ENCODE measurements at regions not wholly inside any gene's neighbourhood (a gene's known extent, or its start where the extent isn't known, plus 50 kb on each side); places are given as distances from the start of the nearest gene placed in this dataset.
A peak's percentile ranks its signal among the peaks of the same experiment; 100 is the strongest.

GRCh38 chr1:177833631-177834030 is 136.2 kb downstream of the SEC16B start:
- no peak overlapping the region for H4K91ac ChIP-seq (ENCODE audit: low read length)
- no peak overlapping the region for H4K8ac ChIP-seq (ENCODE audit: low read length)
- H2BK120ac ChIP-seq (ENCODE audit: low read depth, low read length) = no peak overlapping the region
- H3K18ac ChIP-seq (ENCODE audit: low read depth in 1 of 2, low read length in 2 of 2) = no peak overlapping the region
- no peak overlapping the region for H2AK5ac ChIP-seq (ENCODE audit: low read length, severe bottlenecking)
- H3K27me3 ChIP-seq (ENCODE audit: control insufficient read depth in 1 of 2, insufficient read depth in 1 of 2, low read length in 2 of 2) = peaks cover 5 to 13% of the 10 kb centered on the region in 2 experiments
- 56% methylated on average over 3 of the region's 3 CpGs for WGBS
- H2BK5ac ChIP-seq (ENCODE audit: low read depth, low read length, poor library complexity, severe bottlenecking) = no peak overlapping the region
- DNase-seq = no peak
- no peak overlapping the region for H3K4me3 ChIP-seq (ENCODE audit: insufficient read depth in 1 of 2, low read depth in 1 of 2, low read length in 2 of 2)
- H2BK15ac ChIP-seq (ENCODE audit: low read depth, poor library complexity, severe bottlenecking) = no peak overlapping the region
- no peak overlapping the region for H3K23ac ChIP-seq (ENCODE audit: low read length in 2 of 2)
- no peaks in the 10 kb centered on the region for H3K36me3 ChIP-seq (ENCODE audit: control insufficient read depth in 1 of 2, insufficient read depth in 2 of 2, low read depth in 1 of 2, low read length in 2 of 2)
- no peaks in the 10 kb centered on the region for H3K9me3 ChIP-seq (ENCODE audit: control insufficient read depth, low read length)
- no peak overlapping the region for H2AFZ ChIP-seq (ENCODE audit: low read depth, low read length)
- H3K4me1 ChIP-seq (ENCODE audit: control insufficient read depth, insufficient read depth, low read depth, low read length) = no peaks in the 10 kb centered on the region
- no peak overlapping the region for H3K9ac ChIP-seq (ENCODE audit: low read length)
- H3K14ac ChIP-seq (ENCODE audit: low read length in 2 of 2) = no peak overlapping the region
- no peaks in the 10 kb centered on the region for H3K79me1 ChIP-seq (replicated peaks; ENCODE audit: low read length, poor library complexity, severe bottlenecking)
- no peak overlapping the region for H3K27ac ChIP-seq (ENCODE audit: low read length, poor library complexity, severe bottlenecking)
- no peak overlapping the region for H3K4me2 ChIP-seq (ENCODE audit: low read length, poor library complexity, severe bottlenecking)
- H3K4ac ChIP-seq (ENCODE audit: low read depth in 1 of 2, low read length in 2 of 2) = no peak overlapping the region
- H2BK12ac ChIP-seq (ENCODE audit: low read length in 2 of 2) = no peak overlapping the region

GRCh38 chr1:177830531-177831135 is 139.2 kb downstream of the SEC16B start:
- Histone ChIP-seq H3K27me3 (ENCODE audit: control insufficient read depth in 1 of 2, insufficient read depth in 1 of 2, low read length in 2 of 2) (peaks cover 5 to 8% of the 10 kb centered on the region in 2 experiments), H3K14ac (ENCODE audit: low read length in 2 of 2) (no peak overlapping the region), H3K4me2 (ENCODE audit: low read length, poor library complexity, severe bottlenecking) (no peak overlapping the region), H2BK5ac (ENCODE audit: low read depth, low read length, poor library complexity, severe bottlenecking) (no peak overlapping the region), H3K4me3 (ENCODE audit: insufficient read depth in 1 of 2, low read depth in 1 of 2, low read length in 2 of 2) (no peak overlapping the region), H4K91ac (ENCODE audit: low read length) (no peak overlapping the region), H3K36me3 (ENCODE audit: control insufficient read depth in 1 of 2, insufficient read depth in 2 of 2, low read depth in 1 of 2, low read length in 2 of 2) (no peaks in the 10 kb centered on the region), H3K79me1 (replicated peaks; ENCODE audit: low read length, poor library complexity, severe bottlenecking) (no peaks in the 10 kb centered on the region), H2BK15ac (ENCODE audit: low read depth, poor library complexity, severe bottlenecking) (no peak overlapping the region), H2BK12ac (ENCODE audit: low read length in 2 of 2) (no peak overlapping the region), H2AK5ac (ENCODE audit: low read length, severe bottlenecking) (no peak overlapping the region), H3K9ac (ENCODE audit: low read length) (no peak overlapping the region), H3K18ac (ENCODE audit: low read depth in 1 of 2, low read length in 2 of 2) (no peak overlapping the region), H2BK120ac (ENCODE audit: low read depth, low read length) (no peak overlapping the region), H3K4me1 (ENCODE audit: control insufficient read depth, insufficient read depth, low read depth, low read length) (no peaks in the 10 kb centered on the region), H3K9me3 (ENCODE audit: control insufficient read depth, low read length) (no peaks in the 10 kb centered on the region), H3K27ac (ENCODE audit: low read length, poor library complexity, severe bottlenecking) (no peak overlapping the region), H4K8ac (ENCODE audit: low read length) (no peak overlapping the region), H3K23ac (ENCODE audit: low read length in 2 of 2) (no peak overlapping the region), H3K4ac (ENCODE audit: low read depth in 1 of 2, low read length in 2 of 2) (no peak overlapping the region), H2AFZ (ENCODE audit: low read depth, low read length) (no peak overlapping the region)
- WGBS = 86% methylated on average over 4 of the region's 4 CpGs
- no peak for DNase-seq

- Histone ChIP-seq H3K23ac (ENCODE audit: low read length in 2 of 2) (no peak overlapping the region), H2BK15ac (ENCODE audit: low read depth, poor library complexity, severe bottlenecking) (peak overlapping the region; percentile 16), H3K4me2 (ENCODE audit: low read length, poor library complexity, severe bottlenecking) (no peak overlapping the region), H3K27me3 (ENCODE audit: control insufficient read depth in 1 of 2, insufficient read depth in 1 of 2, low read length in 2 of 2) (peaks cover 18 to 40% of the 10 kb centered on the region in 2 experiments), H3K36me3 (ENCODE audit: control insufficient read depth in 1 of 2, insufficient read depth in 2 of 2, low read depth in 1 of 2, low read length in 2 of 2) (no peaks in the 10 kb centered on the region), H3K9ac (ENCODE audit: low read length) (no peak overlapping the region), H3K4ac (ENCODE audit: low read depth in 1 of 2, low read length in 2 of 2) (no peak overlapping the region), H3K4me3 (ENCODE audit: insufficient read depth in 1 of 2, low read depth in 1 of 2, low read length in 2 of 2) (no peak overlapping the region), H4K8ac (ENCODE audit: low read length) (no peak overlapping the region), H2BK120ac (ENCODE audit: low read depth, low read length) (no peak overlapping the region), H2AK5ac (ENCODE audit: low read length, severe bottlenecking) (no peak overlapping the region), H3K14ac (ENCODE audit: low read length in 2 of 2) (no peak overlapping the region), H2AFZ (ENCODE audit: low read depth, low read length) (no peak overlapping the region), H2BK5ac (ENCODE audit: low read depth, low read length, poor library complexity, severe bottlenecking) (no peak overlapping the region), H3K9me3 (ENCODE audit: control insufficient read depth, low read length) (no peaks in the 10 kb centered on the region), H3K27ac (ENCODE audit: low read length, poor library complexity, severe bottlenecking) (no peak overlapping the region), H3K4me1 (ENCODE audit: control insufficient read depth, insufficient read depth, low read depth, low read length) (no peaks in the 10 kb centered on the region), H3K18ac (ENCODE audit: low read depth in 1 of 2, low read length in 2 of 2) (no peak overlapping the region), H2BK12ac (ENCODE audit: low read length in 2 of 2) (no peak overlapping the region), H3K79me1 (replicated peaks; ENCODE audit: low read length, poor library complexity, severe bottlenecking) (no peaks in the 10 kb centered on the region), H4K91ac (ENCODE audit: low read length) (no peak overlapping the region)
- no peak for DNase-seq
- 78% methylated on average over 6 of the region's 6 CpGs for WGBS
Measured at GRCh38 chr1:177825276-177825901, 144.5 kb downstream of the SEC16B start.

- 92% methylated on average over 5 of the region's 5 CpGs for WGBS
Measured at GRCh38 chr1:177824508-177824982, 145.3 kb downstream of the SEC16B start.

More at GRCh38 chr1:177824508-177824982, 145.3 kb downstream of the SEC16B start:
- no peak overlapping the region for H2AFZ ChIP-seq (ENCODE audit: low read depth, low read length)
- no peak overlapping the region for H4K91ac ChIP-seq (ENCODE audit: low read length)
- no peak overlapping the region for H2BK120ac ChIP-seq (ENCODE audit: low read depth, low read length)
- no peak overlapping the region for H3K18ac ChIP-seq (ENCODE audit: low read depth in 1 of 2, low read length in 2 of 2)
- no peak overlapping the region for H3K4me2 ChIP-seq (ENCODE audit: low read length, poor library complexity, severe bottlenecking)
- no peak overlapping the region for H4K8ac ChIP-seq (ENCODE audit: low read length)
- H3K4me1 ChIP-seq (ENCODE audit: control insufficient read depth, insufficient read depth, low read depth, low read length) = no peaks in the 10 kb centered on the region
- no peaks in the 10 kb centered on the region for H3K9me3 ChIP-seq (ENCODE audit: control insufficient read depth, low read length)
- H3K4me3 ChIP-seq (ENCODE audit: insufficient read depth in 1 of 2, low read depth in 1 of 2, low read length in 2 of 2) = no peak overlapping the region
- H3K27ac ChIP-seq (ENCODE audit: low read length, poor library complexity, severe bottlenecking) = no peak overlapping the region
- no peak overlapping the region for H2AK5ac ChIP-seq (ENCODE audit: low read length, severe bottlenecking)
- H3K9ac ChIP-seq (ENCODE audit: low read length) = no peak overlapping the region
- H2BK5ac ChIP-seq (ENCODE audit: low read depth, low read length, poor library complexity, severe bottlenecking) = no peak overlapping the region
- H3K23ac ChIP-seq (ENCODE audit: low read length in 2 of 2) = no peak overlapping the region
- peaks cover 18 to 47% of the 10 kb centered on the region in 2 experiments for H3K27me3 ChIP-seq (ENCODE audit: control insufficient read depth in 1 of 2, insufficient read depth in 1 of 2, low read length in 2 of 2)
- DNase-seq = no peak
- H3K14ac ChIP-seq (ENCODE audit: low read length in 2 of 2) = peak overlapping the region in 1 of 2 experiments; percentile 61
- H3K4ac ChIP-seq (ENCODE audit: low read depth in 1 of 2, low read length in 2 of 2) = no peak overlapping the region
- H2BK12ac ChIP-seq (ENCODE audit: low read length in 2 of 2) = no peak overlapping the region
- no peak overlapping the region for H2BK15ac ChIP-seq (ENCODE audit: low read depth, poor library complexity, severe bottlenecking)
- no peaks in the 10 kb centered on the region for H3K36me3 ChIP-seq (ENCODE audit: control insufficient read depth in 1 of 2, insufficient read depth in 2 of 2, low read depth in 1 of 2, low read length in 2 of 2)
- no peaks in the 10 kb centered on the region for H3K79me1 ChIP-seq (replicated peaks; ENCODE audit: low read length, poor library complexity, severe bottlenecking)

All from mesenchymal stem cell (in vitro differentiated cells and primary cell).